HG02973 (cell line): ENCODE measurements at regions not wholly inside any gene's neighbourhood (a gene's known extent, or its start where the extent isn't known, plus 50 kb on each side); places are given as distances from the start of the nearest gene placed in this dataset.
"Not testable (repeated sequence)": the region's sequence is repeated elsewhere in the genome, so short reads cannot be mapped to it uniquely, and the experiment has no call there.

Source experiments
- ATAC-seq: cut with Tn5 transposase; IDR thresholded peaks from one replicate; pipeline ENCODE4 v1.9.1; 2021; ENCODE audit warnings: moderate library complexity; ENCODE audit not compliant: unreplicated experiment

DNA sequence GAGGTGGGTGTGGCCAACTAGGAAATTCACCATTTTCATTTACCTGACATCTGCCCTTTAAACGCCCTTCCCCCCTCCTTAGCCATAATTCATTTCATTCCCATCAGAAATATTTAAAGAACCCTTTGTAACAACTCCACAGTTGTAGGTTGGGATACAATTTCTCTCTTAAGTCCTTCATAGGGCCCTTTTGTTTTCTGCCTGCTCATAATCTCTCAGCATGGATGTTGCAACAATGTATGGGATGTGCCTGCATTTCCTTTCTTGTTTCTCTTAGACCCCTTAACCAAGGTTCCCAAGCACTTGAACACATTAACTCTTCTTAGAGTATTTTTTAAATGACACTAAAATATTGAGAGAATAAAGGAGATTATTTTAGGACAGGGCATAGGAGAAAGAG, 51.7 kb upstream of the MYO10 start:
- ATAC-seq: no peak

DNA sequence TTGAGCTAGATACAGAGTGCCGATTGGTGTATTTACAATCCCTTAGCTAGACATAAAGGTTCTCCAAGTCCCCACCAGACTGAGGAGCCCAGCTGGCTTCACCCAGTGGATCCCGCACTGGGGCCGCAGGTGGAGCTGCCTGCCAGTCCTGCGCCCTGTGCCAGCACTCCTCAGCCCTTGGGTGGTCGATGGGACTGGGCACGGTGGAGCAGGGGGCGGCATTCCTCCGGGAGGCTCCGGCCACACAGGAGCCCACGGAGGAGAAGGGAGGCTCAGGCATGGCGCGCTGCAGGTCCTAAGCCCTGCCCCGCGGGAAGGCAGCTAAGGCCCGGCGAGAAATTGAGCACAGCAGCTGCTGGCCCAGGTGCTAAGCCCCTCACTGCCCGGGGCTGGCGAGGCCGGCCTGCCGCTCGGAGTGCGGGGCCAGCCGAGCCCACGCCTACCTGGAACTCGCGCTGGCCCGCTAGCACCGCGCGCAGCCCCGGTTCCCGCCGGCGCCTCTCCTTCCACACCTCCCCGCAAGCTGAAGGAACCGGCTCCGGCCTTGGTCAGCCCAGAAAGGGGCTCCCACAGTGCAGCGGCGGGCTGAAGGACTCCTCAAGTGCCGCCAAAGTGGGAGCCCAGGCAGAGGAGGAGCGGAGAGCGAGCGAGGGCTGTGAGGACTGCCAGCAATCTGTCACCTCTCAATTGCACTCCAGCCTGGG, 54.9 kb upstream of the MYO10 start:
- ATAC-seq: not testable (repeated sequence)

DNA sequence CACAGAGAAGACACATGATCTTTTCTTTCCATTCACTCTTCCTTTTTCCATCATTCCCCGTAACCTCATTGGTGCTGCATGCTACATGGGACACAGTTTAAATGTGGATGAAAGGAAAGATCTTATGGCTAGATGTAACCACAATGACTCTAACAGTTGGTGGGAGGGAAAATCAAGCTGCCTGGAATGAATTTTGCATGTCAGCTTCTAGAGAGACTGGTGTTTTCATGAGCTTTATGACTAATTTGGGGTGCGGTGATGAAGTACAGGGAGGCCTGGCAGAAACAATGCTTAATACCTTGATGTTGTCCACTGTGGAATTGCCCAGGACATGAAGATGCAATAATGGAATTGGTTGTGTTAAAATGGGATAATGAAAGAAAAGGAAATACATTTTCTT, 55.9 kb upstream of the MYO10 start:
- no peak for ATAC-seq

DNA sequence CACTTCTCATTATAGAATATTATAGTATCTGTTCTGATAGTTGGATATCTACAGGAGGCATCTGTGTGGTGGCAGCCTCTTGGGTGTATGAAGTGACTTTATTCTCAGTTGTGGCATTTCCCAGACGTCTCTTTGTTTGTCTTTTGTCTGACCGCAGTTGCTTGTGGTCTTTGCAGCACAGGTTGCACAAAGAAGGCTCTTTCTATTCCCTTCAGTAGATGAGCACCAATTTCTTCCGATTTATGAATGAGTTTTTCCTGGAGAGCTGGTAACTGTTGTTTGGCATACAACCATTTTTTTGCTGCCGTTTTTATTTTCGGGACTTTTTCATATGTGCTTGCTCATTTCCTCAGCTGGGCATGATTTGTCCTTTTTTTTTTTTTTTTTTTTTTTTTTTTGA, 56.4 kb upstream of the MYO10 start:
- ATAC-seq: no peak

DNA sequence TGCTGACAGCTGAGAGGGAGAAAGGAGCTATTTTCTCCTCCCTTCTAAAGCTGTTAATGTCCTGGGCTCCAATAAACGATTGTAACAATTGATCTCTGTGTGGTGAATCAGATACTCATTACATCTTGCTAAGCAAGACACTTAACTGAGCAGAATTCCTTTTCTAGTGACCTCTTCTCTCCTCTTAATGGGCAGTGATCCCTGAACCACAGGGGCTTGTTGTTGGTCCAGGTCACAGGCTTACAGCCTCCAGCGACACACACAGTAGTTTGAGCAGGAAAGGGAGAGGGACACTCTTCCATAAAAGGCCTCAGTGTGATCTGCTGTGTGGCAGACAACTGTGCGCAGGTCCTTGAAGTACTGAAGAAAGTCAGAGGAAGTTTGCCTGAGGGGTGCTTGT, 58.5 kb upstream of the MYO10 start:
- no peak for ATAC-seq

DNA sequence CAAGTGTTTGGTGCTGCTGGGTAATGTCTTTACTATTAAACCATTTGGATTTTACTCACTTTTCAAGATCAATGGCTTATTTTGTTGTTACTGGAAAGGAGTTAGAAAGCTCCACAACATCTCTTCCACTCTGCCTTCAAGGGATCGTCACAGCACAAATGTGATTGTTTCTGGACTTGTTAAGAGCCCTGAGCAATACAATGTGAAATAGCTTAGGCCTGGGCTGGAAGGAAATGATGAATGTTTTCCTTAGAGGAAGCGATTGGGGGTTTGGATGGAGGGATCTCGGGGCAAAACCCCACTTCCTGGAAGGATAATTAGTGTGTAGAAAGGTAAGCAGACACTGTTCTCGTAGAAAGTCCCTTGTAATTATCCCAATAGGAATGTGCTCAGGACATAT, 59.3 kb upstream of the MYO10 start:
- no peak for ATAC-seq

DNA sequence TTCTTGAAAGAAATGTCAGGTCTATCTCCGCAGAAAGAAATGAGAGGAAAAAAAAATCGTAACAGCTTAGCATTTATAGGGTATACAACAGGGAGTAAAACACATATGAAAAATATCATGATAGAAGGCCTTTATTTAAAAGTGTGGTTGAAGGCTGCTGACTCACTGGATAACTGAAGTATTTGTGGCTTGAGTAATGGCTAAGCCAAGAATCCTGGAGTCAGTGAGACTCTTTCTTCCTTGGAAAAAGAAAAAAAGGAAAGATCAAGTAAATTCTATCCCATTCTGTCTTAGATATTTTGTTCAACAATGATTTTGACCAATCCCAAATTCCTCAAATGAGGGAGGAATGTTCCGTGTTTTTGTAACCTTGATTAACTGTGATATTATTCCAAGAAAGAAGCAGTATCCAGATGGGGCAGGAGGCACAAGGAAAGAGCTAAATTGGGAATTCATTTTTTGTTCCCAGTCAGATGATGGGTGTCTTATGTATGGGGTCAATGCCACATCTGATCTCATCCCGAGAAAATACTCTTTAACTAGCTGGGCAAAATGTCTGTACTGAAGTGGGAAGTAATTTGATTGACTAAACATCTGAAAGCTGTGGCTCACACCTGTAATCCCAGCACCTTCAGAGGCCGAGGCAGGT, 64.3 kb upstream of the MYO10 start:
- ATAC-seq: no peak

DNA sequence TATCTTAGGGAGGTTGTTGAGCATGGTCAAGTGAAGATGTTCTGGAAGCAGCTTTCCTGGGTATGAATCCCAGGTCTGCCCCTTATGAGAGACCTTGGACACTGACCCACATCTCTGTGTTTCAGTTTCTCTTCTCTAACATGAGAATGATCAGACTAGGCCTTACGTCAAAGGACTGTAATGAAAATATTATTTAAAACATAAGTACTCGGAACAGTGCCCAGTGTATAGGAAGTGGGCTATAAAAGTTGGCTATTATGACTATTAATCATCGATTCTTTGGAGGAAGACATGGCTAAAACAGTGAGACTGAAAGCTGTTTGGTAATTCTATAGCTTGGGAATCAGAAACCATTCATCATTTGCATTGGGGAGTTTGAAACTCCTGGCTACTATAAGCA, 65.3 kb upstream of the MYO10 start:
- no peak for ATAC-seq

DNA sequence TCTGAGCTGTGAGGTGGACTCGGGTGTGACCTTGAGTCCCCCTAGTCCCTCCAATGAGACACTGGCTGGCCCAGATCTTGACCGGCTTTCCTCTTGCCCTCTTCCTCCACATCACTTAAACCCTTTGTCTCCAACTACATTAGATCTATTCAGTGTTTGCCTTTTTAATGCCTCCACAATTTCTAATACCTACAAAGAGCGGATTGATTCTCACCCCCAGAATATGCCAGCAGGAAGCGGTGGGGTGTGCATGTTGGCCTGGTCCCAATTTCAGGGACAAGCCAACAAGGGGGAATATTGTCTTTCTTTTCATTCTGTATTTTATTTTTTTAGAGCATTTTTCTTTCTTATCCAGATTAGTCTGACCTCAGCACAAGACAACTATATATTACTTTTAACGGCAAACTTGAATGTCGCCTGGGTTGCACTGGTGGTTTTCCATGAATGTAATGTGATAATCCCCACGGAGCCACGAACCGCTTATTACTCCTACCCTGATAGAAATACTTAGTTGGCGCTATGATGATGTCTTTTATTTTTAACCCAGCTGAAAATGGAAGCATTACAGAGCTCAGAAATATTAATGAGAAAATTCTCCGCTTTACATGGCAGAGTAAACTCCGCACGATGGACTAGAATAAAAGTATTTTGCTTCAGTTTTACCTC, 68.5 kb upstream of the MYO10 start:
- no peak for ATAC-seq

DNA sequence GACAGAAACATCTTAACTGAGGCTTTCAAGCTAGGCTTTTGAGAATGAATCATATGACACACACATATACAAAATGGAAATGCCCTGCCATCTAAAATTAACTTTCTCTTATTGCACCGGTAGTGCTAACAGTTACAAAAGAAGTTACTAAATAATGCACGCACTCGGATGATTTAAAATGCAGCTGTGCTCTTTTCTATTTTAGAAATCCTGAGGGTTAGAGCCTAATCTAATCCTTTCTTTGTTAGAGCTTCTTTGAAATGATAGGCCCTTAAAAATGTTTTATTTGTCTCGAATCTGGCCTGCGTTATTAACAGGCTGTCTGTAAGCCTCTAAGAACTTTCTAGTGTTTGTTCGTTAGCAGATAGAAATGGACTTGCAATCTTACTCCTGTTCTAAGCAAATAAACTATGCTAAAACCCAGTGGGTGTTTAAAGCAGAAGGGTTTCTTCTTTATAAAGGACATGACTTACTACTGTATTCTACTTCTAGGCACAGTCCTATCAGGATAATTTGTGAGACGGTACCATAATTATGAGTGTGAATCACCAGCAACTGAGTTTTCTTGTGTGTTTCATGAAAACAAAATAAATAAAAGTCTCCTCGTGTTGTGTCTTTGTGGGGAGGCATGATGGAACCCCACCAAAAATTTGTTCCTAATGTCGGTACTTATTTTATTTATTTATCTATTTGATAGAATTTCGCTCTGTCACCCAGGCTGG, 69.2 kb upstream of the MYO10 start:
- no peak for ATAC-seq

DNA sequence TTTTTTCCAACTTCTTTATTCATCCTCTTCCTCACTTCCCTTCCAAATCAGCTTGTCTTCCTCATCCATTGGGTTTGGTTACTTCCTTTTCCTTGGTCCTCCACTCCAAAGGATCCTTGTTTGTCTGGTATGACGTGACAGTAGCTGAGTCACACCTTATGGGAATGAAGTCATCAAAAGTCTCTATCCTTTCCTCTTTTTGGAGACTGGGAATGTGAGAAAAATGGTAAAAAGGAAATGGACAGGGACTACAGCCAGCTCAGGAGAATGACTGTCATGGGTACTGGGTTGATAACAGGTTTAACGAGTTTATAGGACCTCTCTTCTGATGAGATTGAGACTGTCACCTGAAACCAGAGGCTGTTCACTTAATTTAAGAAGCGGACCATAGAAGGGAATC, 76.2 kb upstream of the MYO10 start:
- no peak for ATAC-seq

DNA sequence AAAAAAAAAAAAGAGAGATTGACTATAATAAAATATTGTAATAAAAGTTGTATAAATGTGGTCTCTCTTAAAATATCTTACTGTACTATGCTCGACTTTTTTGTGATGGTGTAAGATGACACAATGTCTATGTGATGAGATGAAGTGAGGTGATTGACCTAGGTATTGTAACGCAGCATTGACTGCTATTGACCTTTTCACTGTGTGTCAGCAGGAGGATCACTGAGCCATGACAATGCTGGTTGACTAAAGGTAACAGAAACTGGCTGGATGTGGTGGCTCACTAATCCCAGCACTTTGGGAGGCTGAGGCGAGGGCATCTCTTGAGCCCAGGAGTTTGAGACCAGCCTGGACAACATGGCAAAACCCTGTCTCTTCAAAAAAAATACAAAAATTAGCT, 78.6 kb upstream of the MYO10 start:
- no peak for ATAC-seq

DNA sequence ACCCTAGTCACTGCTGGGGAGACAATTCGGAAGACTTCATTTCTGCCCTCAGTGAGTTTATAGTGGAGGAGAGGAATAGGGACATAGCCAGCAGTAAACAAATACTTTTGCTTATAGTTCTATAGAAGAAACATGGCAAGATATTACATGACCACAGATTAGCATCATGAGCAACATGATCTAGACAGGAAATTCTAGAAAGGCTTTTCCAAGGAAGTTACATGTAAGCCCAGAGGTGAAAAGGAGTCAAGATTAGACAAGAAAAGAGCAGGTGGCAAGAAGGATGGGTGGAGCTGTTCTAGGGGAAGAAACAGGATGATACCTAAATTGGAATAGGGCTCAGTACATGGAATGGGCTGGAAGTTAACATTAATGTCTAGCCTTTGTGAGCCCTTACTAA, 82.8 kb upstream of the MYO10 start:
- ATAC-seq: no peak

DNA sequence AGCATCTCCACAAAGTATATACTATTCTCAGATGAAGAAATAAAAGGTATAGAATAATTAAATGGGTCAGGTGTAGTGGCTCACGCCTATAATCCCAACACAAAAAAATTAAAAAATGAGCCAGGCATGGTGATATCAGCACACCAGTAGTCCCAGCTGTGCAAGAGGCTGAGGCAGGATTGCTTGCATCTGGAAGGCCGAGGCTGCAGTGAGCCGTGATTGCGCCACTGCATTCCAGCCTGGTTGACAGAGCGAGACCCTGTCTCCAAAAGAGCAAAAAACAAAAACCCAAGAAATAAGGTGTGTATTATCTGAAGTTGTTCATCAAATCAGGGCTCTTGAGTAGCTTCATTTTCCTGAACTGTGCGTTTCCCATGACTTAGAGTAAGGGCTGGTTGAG, 83.2 kb upstream of the MYO10 start:
- ATAC-seq: no peak

DNA sequence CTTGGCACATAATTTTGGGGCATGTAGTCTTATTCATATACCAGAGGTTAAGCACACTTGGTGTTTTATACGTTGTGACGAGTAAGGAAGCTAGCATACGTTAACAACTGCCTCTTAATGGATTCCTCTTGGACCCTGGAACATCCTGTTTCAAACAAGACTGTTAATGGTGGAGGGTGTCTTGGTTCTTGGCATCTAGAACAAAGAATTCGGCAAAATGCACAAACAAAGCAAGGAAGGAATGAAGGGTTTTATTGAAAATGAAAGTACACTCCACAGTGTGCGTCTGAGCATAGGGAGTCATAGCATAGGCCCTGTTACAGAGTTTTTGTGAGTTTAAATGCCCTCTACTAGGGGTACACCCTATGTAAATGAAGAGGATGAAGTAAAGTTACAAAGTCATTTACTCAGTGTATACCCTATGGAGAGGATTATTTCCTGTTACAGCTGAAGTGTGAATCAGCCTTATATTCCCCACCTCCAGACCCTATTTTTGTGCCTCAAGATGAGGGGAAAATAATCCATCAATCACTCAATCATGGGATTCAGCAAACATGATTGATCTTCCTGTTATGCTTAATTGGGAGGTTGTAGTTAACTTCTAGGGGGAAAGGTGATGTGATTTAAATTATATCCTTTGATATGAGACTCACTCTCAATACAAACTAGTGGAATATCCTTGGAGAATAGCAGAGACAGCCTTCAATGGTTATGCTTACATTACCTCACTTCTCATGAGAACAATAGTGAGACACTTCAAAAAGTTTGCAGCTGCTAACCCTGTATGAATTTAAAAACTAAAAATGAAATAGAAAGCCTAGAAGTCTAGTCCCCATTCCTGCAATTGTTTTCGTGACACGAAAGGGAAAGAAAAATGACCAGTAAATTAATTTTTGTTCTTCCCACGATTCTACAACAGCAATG, 84.9 kb upstream of the MYO10 start:
- ATAC-seq: no peak

DNA sequence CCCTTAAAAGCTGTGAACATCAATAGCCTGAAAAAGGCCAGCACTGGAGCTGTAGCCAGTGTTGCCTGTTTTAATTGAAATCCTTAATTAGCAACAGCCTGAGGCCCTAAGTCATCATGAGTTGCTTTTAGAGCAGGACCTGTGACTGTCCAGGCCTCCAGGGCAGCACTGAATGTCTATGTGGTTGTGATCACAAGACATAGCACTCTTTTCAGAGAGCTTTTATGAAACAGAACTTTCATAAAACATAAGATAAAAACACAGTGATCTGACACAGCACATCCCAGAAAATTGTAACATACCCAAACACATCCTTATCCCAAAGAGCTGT, 85.5 kb upstream of the MYO10 start:
- no peak for ATAC-seq

DNA sequence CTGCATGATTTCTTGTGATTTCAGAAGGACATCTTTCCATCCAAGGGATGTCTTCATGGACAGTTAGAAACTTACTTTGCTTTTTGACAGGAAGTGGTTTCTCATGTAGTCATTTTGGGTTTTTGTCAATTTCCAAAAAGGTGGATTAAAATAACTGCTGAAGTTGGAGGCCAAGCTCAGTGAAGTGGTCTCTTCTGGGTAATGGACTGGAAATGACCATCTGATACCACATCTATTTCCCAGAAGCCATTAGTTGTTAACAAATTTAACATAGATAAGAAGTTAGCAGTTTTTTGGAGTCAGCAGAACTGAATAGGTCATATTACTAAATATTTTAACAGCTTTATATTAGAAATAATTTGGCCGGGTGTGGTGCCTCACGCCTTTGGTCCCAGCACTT, 86.2 kb upstream of the MYO10 start:
- ATAC-seq: no peak

DNA sequence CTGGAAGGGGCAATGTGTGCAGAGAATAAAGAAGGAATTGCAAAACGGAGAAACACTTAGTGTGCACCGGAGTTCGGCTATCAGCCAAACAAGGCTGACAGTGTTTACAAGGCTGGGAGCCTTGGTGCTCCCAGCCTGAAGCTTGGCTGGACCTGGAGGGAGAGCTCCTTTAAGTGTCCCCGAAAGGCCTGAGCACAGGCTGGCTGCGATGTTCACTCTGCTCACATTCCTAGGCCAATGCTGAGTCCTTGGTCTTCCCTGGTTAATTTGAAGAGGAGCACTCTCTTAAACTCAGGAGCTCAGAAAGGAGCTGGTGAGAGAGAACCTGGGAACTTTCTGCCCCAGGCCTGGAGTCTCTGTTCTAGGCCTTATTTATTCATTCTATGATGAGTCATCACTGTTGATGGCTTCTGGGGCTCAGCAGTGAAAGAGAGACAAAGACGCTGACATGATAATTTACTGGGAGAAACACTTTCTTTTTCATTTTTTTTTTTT, 88.6 kb upstream of the MYO10 start:
- no peak for ATAC-seq

DNA sequence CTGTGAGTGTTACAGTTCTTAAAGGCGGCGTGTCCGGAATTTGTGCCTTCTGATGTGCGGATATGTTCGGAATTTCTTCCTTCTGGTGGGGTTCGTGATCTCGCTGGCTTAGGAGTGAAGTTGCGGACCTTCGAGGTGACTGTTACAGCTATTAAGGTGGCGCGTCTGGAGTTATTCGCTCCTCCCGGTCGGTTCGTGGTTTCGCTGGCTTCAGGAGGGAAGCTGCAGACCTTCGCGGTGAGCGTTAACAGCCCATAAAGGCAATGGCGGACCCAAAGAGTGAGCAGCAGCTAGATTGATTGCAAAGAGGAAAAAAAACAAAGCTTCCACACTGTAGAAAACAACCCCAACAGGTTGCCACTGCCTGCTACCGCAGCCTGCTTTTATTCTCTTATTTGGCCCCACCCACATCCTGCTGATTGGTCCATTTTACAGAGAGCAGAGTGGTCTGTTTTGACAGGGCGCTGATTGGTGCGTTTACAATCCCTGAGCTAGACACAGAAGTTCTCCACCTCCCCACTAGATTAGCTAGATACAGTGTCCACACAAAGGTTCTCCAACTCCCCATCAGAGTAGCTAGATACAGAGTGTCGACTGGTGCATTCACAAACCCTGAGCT, 95.7 kb upstream of the MYO10 start:
- not testable (repeated sequence) for ATAC-seq

DNA sequence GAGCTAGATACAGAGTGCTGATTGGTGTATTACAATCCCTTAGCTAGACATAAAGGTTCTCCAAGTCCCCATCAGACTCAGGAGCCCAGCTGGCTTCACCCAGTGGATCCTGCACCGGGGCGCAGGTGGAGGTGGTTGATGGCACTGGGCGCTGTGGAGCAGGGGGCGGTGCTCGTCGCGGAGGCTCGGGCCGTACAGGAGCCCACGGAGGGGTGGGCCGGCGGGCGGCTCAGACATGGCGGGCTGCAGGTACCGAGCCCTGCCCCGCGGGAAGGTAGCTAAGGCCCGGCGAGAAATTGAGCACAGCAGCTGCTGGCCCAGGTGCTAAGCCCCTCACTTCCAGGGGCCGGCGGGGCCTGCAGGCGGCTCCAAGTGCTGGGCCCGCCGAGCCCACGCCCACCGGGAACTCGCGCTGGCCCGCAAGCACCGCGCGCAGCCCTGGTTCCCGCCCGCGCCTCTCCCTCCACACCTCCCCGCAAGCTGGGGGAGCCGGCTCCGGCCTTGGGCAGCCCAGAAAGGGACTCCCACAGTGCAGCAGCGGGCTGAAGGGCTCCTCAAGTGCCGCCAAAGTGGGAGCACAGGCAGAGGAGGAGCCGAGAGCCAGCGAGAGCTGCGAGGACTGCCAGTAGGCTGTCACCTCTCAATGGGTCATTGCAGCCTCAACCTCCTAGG, 96.4 kb upstream of the MYO10 start:
- not testable (repeated sequence) for ATAC-seq
